Type B pancreatic cell (in vitro differentiated cells): ENCODE measurements at regions not wholly inside any gene's neighbourhood (a gene's known extent, or its start where the extent isn't known, plus 50 kb on each side); places are given as distances from the start of the nearest gene placed in this dataset.

ENCODE experiments used
- DNase-seq: peaks from one replicate; pipeline ENCODE4 v3.0.0; 2021; ENCODE audit warnings: mixed read lengths; ENCODE audit not compliant: unreplicated experiment; ENCODE audit errors: extremely low spot score
- H3K27ac Mint-ChIP-seq: 2 replicates; pipeline ENCODE4 v1.8.0; 2021; ENCODE audit warnings: mild to moderate bottlenecking, mixed read lengths
- H3K27me3 Mint-ChIP-seq: 2 replicates; pipeline ENCODE4 v1.8.0; 2021; ENCODE audit warnings: mixed read lengths
- H3K36me3 Mint-ChIP-seq: 2 replicates; pipeline ENCODE4 v1.8.0; 2021; ENCODE audit warnings: mixed read lengths
- H3K4me1 Mint-ChIP-seq: one replicate; pipeline ENCODE4 v1.8.0; 2021; ENCODE audit warnings: mixed read lengths; ENCODE audit not compliant: unreplicated experiment
- H3K4me3 Mint-ChIP-seq: 2 replicates; pipeline ENCODE4 v1.8.0; 2021; ENCODE audit warnings: mild to moderate bottlenecking, mixed read lengths
- H3K9me3 Mint-ChIP-seq: 2 replicates; pipeline ENCODE4 v1.8.0; 2021; ENCODE audit warnings: mixed read lengths
- TF ChIP-seq, protein P1 (sequence below): fragments of 200-600 bp; sonication (generic); conservative IDR thresholded peaks from 2 replicates; pipeline ENCODE4 v1.5.0; 2021; ENCODE audit warnings: antibody characterized with exemption, mild to moderate bottlenecking

DNA sequence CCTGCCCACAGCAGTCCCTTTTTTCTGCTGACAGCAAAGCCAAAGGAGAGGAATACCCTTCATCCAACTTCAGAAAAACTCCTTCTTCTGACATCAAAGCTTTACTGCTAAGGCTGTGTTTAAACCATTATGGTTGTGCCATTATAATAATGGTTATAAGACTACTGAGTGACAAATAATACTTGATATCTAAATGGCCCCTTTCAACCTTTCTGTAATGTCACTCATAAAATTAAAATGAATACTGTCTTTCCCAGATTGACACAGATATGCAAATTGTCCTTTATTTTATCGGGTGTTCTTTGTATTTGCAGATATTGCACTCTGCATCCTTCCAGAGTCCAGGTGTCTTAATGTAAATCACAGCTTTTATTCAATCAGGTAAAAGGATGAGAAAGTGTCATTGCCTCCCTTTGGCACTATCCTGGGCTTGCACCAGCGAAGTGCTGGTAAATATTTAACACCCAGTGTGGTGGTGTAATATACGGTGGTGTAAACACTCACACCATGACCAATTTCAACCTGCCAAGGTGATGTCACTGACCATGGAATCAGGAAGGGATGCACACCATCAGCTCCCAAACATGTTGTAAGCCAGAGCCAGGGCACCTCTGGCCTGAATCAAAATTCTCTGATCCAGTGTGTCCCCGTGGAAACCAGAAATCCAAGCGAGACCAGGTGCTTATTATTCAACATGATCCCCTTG is 139.4 kb upstream of the TENM3 start:
- H3K36me3 Mint-ChIP-seq: no peaks in the 10 kb centered on the region
- H3K27me3 Mint-ChIP-seq: peaks cover 3% of the 10 kb centered on the region
- no peaks in the 10 kb centered on the region for H3K9me3 Mint-ChIP-seq
- no peaks in the 10 kb centered on the region for H3K4me1 Mint-ChIP-seq
- no peak for DNase-seq
- no peak overlapping the region for H3K4me3 Mint-ChIP-seq
- TF ChIP-seq, protein P1, sequence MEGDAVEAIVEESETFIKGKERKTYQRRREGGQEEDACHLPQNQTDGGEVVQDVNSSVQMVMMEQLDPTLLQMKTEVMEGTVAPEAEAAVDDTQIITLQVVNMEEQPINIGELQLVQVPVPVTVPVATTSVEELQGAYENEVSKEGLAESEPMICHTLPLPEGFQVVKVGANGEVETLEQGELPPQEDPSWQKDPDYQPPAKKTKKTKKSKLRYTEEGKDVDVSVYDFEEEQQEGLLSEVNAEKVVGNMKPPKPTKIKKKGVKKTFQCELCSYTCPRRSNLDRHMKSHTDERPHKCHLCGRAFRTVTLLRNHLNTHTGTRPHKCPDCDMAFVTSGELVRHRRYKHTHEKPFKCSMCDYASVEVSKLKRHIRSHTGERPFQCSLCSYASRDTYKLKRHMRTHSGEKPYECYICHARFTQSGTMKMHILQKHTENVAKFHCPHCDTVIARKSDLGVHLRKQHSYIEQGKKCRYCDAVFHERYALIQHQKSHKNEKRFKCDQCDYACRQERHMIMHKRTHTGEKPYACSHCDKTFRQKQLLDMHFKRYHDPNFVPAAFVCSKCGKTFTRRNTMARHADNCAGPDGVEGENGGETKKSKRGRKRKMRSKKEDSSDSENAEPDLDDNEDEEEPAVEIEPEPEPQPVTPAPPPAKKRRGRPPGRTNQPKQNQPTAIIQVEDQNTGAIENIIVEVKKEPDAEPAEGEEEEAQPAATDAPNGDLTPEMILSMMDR: no peak
- H3K27ac Mint-ChIP-seq: no peak overlapping the region

DNA sequence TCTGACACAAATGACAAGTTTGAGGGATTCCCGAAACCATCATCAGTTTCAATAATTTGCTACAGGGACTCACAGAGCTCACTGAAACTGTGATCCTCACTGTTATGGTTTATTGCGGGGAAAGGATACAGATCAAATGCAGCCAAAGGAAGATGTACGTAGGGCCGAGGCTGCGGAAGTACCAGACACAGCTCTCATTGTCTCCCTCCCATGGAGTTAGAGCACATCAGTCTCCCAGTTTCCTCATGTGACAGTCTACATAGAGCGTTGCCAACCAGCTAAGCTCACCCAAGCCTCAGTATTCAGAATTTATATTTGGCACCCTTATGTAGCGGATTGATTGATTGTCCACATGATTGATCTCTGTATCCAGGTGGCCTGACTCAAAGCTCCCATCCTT is 137.8 kb upstream of the TENM3 start:
- Mint-ChIP-seq H3K27ac (no peak overlapping the region), H3K9me3 (no peaks in the 10 kb centered on the region), H3K4me1 (no peaks in the 10 kb centered on the region), H3K27me3 (peaks cover 3% of the 10 kb centered on the region), H3K4me3 (no peak overlapping the region), H3K36me3 (no peaks in the 10 kb centered on the region)
- TF ChIP-seq, protein P1: no peak
- DNase-seq: no peak

GRCh38 chr4:182107931-182108330 is 135.3 kb upstream of the TENM3 start:
- no peaks in the 10 kb centered on the region for H3K4me1 Mint-ChIP-seq
- no peaks in the 10 kb centered on the region for H3K9me3 Mint-ChIP-seq
- no peak for DNase-seq
- no peak overlapping the region for H3K4me3 Mint-ChIP-seq
- no peaks in the 10 kb centered on the region for H3K36me3 Mint-ChIP-seq
- TF ChIP-seq, protein P1: no peak
- H3K27ac Mint-ChIP-seq: no peak overlapping the region
- peaks cover 3% of the 10 kb centered on the region for H3K27me3 Mint-ChIP-seq

GRCh38 chr4:182111586-182111985 is 131.6 kb upstream of the TENM3 start:
- Mint-ChIP-seq H3K36me3 (no peaks in the 10 kb centered on the region), H3K4me1 (no peaks in the 10 kb centered on the region), H3K9me3 (peaks cover 2% of the 10 kb centered on the region), H3K4me3 (no peak overlapping the region), H3K27me3 (peaks cover 3% of the 10 kb centered on the region), H3K27ac (no peak overlapping the region)
- DNase-seq: no peak
- TF ChIP-seq, protein P1: no peak

GRCh38 chr4:182113779-182114178 is 129.4 kb upstream of the TENM3 start:
- Mint-ChIP-seq H3K4me3 (no peak overlapping the region), H3K27ac (no peak overlapping the region), H3K27me3 (no peaks in the 10 kb centered on the region), H3K36me3 (no peaks in the 10 kb centered on the region), H3K4me1 (no peaks in the 10 kb centered on the region), H3K9me3 (peaks cover 12% of the 10 kb centered on the region)
- no peak for DNase-seq
- TF ChIP-seq, protein P1: no peak

- Mint-ChIP-seq H3K27me3 (no peaks in the 10 kb centered on the region), H3K4me1 (no peaks in the 10 kb centered on the region)
These were observed 118.8 kb upstream of the TENM3 start for GRCh38 chr4:182124359-182124758.

More at GRCh38 chr4:182124359-182124758, 118.8 kb upstream of the TENM3 start:
- no peak overlapping the region for H3K27ac Mint-ChIP-seq
- no peak for DNase-seq
- peaks cover 11% of the 10 kb centered on the region for H3K36me3 Mint-ChIP-seq
- peaks cover 17% of the 10 kb centered on the region for H3K9me3 Mint-ChIP-seq
- no peak overlapping the region for H3K4me3 Mint-ChIP-seq
- TF ChIP-seq, protein P1: no peak
